GM18909 (cell line): ENCODE measurements at regions not wholly inside any gene's neighbourhood (a gene's known extent, or its start where the extent isn't known, plus 50 kb on each side); places are given as distances from the start of the nearest gene placed in this dataset.

ENCODE experiments used
- ATAC-seq: cut with Tn5 transposase; IDR thresholded peaks from one replicate; pipeline ENCODE4 v1.9.1; 2021; ENCODE audit warnings: mild to moderate bottlenecking; ENCODE audit not compliant: unreplicated experiment, poor library complexity

DNA sequence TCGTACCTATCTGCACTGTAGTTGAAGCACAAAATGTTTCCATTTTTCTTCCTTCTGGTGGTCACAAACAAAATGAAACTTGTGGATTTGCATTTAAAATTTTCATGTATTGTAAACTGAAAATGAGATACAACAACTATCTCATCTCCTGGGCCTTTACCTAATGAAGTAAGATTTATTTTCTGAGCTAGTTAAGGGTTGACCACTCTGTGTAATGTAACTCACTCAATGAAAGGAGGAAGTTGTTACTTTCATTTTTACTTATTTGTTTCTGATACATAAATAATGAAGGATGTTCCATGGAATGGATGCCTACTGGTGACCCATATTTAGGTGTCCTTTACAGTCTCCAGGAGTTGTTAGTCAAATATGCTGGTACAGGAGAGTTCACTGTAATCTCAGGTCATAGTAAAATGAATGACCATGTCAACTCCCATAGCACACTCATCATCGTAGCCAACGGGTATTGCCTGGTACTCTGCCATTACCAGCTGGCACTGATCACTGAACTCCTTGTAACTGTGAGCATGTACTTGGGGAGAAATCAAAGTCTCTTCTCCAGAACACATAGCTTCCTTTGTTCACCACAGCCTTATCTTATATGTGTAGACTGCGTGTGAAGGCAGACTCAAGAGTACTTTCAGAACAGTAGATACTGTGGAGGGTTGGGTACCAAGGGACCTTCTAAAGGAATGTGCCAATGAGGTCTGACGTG lies 474.2 kb upstream of the ROBO2 start:
- no peak for ATAC-seq

DNA sequence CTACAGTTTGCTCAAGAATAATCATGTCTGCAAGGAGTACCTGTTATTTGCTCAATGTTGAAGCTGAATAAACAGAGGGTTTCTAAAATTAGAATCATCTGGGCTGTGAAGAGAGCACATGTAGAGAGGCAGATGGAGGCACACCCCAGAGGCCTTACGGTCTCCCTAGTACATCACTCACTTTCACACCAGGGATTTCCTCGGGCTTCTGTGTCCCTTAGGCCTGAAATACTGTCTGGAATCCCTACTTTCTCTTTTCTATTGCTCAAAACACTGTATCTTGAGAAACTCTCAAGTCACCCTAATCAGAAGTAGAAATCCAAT lies 473.7 kb upstream of the ROBO2 start:
- ATAC-seq = no peak

DNA sequence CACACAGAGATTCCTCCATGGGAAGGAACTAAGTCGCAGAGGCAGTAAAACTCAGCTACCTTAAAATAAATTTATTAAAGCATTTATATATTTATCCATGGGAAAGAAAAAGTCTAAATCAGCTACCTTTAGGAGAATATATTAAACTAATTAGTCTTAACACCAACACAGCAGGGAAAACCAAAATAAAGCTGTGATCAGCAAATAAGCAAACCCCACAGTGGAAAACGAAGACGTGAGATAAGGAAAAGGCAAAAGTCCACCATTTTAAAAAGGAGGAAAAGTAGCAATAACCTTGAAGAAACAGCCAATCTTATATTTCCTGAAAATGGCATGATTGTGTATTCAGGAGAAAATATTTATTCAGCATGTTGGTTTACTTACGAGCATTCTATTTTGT lies 473.0 kb upstream of the ROBO2 start:
- ATAC-seq = no peak

DNA sequence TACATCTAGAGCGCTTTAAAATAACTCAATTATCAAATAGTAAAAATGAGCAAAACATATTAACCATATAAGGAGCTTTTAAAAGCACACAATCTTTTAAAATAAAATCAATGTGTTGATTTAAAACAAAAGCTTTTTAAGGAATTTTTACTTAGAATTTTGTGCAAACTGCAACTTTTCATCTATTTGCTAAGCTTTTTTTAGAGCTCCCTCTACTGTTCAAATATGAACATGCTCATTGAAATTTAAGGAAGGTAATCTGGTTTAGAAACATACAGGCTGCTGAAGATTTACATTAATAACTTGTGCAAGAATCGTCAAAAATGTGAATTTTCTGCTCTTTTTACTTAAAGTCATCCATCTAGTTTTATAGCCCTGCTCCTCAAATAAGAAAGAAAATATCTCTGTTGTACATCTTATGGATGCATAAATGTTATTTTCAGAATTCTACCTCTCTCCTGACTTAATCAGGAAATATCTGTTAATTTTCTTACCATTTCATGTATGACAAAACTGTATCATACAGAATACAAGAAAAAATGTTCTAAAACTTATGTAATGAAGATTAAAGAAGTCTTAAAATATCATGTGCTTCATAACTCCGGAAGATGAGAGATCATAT lies 469.4 kb upstream of the ROBO2 start:
- no peak for ATAC-seq

DNA sequence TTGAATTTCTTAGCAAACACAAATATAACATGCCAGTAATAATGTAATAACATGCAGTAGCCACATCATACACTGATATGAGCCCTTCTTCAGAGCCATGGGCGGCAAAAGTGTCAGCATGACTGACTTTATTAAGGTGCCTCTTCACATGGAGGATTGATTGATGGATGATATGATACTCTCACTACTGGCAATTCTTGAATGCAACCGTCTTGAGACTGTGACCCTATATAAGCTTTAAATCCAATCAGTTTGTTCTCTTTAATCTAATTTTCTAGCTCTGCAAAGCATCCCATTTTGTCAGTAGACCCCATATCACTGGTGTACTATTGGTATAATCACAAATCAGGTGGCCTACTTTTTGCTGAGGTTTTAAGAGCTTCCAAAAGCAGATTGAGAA lies 463.7 kb upstream of the ROBO2 start:
- ATAC-seq = no peak

DNA sequence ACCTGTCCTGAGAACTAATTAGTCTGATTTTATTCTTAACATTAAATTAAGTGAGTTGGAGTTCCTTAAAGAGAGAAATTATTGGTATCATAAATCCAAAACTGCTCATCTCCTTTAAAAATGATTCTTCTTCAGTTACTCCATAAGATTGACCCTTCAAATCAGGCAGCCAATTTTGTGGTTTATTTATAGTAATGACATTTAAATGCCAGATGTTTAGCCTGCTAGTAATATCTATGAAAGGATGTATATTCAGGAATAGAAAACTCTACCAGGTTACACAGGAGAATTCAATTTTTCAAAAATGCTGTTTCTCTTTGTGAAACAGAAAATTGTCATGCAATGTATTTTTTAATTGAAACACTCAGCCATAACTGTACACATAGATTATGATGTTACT lies 457.8 kb upstream of the ROBO2 start:
- no peak for ATAC-seq

DNA sequence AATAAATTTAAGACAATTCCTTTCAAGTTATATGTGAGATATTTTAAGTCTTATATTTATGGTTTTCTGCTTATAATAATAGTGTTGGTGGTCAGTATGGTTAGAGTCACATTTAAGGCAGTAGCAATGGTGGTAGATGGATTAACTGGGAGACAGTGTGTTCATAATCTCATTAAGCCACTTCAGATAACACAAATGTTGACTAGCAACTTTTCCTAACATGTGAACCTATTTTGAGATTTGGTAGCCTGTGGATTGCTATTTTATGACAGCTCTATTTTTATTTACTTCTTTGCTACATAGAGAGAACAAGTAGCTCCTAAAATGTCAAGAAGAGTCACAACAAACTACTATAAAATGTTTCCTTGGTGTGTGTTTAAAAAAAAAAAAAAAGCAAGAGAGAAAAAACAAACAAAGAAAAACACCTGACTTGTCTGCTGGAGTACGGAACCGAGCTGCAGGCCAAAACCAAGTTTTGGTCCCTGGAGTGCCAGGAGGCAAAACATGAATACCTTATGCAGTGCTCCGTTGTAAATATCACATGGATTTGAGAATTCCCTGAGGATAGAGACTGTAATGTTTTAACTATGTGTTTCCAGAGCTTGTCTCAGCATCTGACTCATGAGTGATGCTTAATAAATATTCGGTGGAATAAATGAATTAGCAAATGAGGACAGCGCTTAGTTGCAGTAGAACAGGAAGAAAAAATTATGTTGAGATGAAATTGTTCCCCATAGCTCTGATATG lies 457.1 kb upstream of the ROBO2 start:
- no peak for ATAC-seq

DNA sequence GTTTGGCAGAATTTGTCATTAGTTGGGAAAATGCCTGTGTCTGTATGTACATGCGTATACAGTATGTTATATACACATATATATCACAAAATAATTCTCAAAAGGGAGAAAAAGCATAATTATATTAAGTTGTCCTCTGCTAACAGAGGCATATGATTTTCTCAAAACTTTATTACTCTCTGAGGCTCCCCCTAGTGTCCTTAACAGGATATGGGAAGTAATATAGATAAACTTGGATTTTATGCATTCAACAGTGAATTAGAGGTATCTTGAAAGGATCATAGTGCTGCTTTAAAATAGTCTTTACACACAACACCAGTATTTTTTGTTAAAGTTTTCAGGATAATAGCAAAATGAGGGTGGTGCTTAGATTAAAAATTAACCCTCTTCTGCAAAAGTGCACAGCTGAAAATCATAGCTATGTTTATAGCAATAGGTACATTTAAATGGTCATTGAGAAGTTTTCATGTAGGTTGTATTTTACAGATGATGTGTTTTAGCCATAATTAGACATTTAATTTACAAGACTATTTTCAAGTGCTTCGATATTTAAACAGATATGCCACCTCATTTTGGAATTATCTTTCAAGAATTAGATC lies 454.0 kb upstream of the ROBO2 start:
- no peak for ATAC-seq

DNA sequence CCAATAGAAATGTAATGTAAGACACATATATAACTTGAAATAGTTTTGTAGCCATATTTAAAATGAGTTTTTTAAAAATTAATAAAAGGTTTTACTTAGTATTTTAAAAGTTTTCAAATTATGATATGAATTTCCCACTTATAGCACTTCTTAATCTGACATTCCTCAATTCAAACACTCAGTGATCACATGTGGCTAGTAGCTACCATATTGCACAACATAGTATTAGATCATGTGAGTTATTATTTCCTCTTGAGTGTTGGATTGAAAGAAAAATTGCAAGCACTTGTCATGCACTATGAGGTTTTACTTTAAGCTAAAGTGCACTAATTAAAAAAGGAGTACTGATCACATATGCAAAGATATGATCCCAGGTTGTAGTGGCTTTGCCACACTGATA lies 453.4 kb upstream of the ROBO2 start:
- ATAC-seq = no peak

DNA sequence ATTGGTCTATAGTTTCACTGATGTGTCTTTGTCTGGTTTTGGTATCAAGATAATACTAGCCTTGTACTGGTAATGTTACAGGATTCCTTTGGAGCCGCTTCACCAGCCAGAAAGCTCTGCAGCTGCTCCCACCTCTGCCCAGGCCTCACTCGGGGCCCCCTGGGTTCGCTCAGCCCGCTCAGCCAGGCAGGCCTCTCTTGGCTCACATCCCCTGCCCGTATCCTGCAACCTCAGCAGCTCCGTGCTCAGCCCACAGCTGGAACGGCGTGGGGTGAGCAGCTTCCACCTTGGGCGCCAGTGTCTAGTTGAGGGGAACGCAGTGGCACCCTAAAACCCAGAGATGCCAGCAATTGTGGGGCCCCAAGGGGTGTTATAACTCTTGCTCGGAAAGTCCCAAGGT lies 429.7 kb upstream of the ROBO2 start:
- ATAC-seq = no peak

DNA sequence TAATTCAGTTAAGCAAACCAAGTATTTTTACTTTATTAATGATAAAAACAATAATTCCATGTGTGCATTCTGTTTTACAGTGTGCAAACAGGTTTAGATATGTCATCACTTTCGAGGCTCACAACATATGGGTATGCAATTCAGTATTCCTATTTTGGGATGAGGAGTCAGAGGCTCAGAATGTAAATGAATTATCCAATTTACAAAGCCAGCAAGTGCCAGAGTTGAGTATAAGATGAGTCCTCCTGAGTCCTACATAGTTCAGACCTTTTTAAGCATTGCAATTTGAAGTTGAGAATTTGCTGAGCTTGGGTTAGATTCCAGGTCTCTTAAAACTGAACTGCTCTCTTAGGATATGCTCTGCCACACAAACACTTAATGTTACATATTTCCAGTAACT lies 424.2 kb upstream of the ROBO2 start:
- no peak for ATAC-seq

DNA sequence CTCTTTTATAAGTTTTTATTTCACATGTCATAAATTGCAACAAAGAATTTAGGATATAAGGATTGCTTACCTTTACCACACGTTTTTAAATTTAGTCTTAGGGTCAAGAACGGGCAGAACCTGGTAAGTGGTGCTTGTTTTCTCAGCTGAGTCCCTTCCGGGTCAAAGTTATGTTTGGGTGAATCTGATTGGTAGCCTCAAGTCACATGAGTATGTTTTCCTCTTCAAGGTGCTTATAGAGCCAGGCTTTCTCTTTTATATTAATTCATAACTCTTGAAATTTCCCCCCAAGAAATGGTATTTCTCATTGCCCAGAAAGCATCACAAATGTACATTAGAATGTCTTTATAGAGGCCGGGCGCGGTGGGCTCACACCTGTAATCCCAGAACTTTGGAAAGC lies 415.7 kb upstream of the ROBO2 start:
- ATAC-seq = no peak

DNA sequence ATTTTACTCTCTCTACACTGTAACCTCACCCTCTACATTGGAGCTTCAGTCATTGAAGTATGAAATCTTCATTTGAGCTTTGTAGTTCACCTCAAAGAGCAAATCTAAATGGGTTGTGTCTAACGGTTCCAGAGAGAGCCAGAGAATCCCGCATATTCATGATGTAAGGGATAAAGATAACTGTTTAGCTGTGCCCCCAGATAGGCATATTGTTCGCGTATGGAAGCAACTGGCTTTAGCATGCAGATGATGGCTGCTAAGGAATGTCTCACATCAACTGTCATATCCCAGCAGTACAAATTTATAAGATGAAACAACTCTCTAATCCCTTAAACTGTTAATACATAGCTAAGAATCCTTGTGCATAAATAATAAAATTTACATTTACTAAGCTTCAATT lies 412.7 kb upstream of the ROBO2 start:
- no peak for ATAC-seq

DNA sequence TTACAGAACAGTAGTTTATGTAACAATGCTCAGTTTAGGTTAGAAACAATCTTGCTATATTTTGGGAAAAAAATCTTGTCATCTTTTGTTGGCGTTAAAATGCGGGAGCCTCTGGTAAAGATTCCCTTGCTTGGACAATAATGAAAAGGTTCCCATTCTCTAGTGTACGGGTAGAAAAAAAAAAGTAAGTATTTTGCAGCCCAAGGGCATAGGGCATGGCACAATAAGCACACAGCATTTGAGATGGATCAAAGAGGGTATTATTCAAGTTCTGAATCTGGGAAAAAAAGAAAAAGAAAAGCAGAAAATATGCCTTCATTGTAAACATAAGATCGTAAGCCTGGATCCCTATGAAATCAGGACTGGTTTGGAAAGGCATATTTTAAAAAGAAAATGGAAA lies 408.6 kb upstream of the ROBO2 start:
- no peak for ATAC-seq

DNA sequence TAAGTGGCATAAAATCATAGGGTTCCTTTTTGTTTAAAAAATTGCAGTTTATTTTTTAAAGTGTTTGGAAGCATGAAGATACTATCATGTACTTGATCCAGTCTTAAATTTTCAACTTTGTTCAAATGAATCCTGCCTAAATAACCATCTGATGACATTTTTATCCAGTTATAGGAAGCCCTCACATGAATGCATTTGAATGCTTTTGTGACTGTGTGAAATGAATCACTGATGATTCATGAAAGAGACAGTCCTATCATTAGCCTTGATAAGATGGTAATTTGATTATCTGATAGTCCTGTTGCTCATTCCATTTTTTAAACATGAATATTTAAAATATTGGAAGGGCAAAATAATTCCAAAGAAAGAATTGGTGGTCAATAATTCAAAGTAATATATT lies 401.9 kb upstream of the ROBO2 start:
- ATAC-seq = no peak

DNA sequence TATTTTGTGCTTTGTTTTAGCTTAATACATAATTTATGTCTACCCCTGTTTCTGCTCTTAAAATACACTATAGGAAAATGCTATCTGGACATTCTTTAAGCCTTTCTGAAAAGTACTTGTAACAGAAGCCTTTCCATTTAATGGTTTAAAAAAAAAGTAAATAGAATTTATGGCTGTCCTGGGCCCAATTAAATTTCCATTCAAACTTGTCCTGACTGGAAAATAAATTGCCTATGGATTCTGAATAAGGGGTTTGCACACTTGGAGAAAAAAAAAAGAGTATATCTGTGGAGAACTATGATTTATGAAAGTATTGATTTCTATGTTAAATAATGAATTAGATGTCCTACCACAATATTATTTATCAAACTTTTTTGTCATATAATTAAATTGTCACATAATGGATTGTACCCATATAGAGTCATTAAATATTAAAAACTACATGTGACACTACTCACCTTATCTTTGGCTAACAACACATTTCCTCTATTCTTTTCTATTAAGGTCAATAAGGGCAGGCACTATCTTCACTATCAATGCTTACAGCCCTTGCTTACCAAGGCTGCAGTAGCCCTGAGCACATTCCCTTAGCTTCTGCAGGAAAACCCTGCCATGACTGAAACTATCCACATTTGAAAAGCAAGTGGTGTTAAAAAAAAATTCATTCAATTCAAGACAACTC lies 396.1 kb upstream of the ROBO2 start:
- ATAC-seq = no peak

DNA sequence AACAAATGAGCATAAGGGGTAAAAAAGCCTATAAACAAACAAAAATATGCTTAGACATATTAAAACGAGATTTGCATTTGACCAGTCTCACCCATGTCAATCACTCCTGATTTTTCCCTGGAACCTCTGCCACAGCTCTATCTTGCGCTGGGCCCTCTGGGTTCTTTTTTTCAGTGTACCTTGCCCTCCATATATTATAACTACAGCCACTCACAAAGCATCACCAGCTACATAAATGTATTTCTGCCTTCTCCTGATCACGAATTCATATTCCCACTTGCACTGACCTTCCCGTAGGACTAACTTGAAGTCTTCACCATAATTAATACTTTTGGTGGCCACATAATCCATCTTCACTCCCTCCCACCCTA lies 395.6 kb upstream of the ROBO2 start:
- no peak for ATAC-seq

DNA sequence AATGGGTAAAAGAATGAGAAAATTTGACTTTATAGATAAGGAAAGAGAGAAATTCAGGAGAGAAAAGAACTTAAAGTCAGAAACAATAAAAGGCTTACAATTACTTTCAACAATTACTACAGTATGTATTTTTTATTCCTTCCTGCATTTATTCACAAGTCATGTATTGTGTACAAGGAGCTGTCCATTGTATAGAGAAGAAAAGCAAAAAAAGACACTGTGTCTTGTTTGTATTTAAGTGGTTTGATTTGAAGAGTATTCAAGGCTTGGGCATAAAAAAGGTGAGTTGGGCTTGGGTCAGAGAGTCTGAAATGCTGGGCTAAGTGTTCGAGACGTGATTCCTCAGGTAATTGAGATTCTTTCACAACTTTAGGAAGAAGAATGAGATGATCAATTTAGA lies 394.2 kb upstream of the ROBO2 start:
- ATAC-seq = no peak

DNA sequence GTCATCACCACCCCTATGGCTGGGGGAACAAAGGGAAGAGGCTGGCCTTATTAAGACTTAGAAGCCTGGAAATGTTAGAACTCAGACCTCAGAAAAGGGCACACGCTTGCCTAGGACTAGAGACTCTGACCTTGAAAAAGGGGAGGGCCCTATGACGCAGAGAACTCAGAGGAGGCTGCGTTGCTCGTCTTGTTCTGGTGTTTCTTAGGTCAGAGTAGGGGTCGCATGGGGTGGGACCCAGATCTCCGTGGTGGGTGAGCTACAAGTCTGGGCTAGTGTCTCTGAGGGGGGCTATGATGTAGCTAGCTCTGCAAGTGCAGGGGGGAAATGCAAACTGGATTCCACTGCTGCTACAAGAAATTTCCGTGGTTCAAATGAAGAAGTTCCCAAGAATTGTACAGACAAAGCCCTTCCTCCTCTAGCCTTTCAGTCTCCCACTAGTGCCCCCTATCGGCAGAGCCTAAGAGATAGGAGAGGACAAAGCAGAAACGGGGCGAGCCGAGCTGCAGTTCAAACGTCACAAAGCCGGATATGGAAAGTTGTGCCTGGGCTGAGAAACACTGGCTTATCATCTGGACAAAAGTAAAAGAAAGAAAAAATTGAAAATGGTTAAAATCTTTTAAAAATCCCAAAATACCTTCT lies 392.9 kb upstream of the ROBO2 start:
- ATAC-seq = no peak

DNA sequence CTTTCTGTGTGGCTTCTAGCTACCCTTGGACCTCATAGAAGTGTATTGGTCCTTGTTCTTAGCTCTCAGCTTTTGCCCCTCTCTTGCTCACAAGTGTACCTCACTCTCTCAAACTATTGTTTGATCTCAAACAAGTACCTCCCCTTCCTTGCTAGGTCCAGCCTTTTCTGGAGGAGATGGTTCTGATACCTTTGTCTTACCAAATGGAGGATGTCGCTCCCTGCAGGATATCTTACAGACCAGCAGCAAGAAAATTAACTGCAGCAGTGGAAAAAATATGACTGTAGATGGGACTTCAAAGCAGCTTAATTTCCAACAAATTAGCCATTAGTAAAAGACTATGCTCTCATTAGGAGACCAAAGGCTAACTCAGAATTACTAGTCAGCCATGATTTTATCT lies 388.1 kb upstream of the ROBO2 start:
- ATAC-seq = no peak

DNA sequence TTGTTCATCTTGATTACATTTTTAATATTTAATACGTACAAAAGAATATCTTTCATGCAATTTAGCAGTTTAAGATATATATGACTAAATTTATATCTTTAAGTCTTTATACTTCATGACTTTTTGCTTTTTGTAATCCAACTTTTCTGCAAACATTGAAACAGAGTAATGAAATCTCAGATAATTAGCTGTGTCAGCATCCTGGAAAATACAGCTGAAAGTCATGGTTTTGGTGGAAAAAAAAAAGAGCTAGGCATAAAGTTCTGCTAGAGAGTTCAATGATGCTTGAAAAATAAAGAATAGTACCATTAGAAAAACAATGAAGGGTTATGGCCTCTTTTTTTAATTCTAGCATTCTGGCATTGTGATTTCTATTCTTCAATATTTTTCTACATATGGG lies 387.4 kb upstream of the ROBO2 start:
- no peak for ATAC-seq
